NCI-H1436 treated with DMSO at 0.1 percent for 48 hours (cell line): ENCODE measurements at regions not wholly inside any gene's neighbourhood (a gene's known extent, or its start where the extent isn't known, plus 50 kb on each side); places are given as distances from the start of the nearest gene placed in this dataset.
"Not testable (repeated sequence)": the region's sequence is repeated elsewhere in the genome, so short reads cannot be mapped to it uniquely, and the experiment has no call there.

Experiments used
- DNase-seq: peaks from one replicate; lab custom pipeline; 2025; lab: John Stamatoyannopoulos, UW

- DNase-seq: no peak
These were observed 869.0 kb upstream of the ADGRB3 start for GRCh38 chr6:67766057-67766456.

GRCh38 chr6:67759001-67759400 lies 876.1 kb upstream of the ADGRB3 start:
- no peak for DNase-seq

GRCh38 chr6:67757465-67758033 lies 877.5 kb upstream of the ADGRB3 start:
- no peak for DNase-seq

GRCh38 chr6:67748521-67748920 lies 886.6 kb upstream of the ADGRB3 start:
- no peak for DNase-seq

GRCh38 chr6:67736816-67737215 lies 898.3 kb upstream of the ADGRB3 start:
- no peak for DNase-seq

DNA sequence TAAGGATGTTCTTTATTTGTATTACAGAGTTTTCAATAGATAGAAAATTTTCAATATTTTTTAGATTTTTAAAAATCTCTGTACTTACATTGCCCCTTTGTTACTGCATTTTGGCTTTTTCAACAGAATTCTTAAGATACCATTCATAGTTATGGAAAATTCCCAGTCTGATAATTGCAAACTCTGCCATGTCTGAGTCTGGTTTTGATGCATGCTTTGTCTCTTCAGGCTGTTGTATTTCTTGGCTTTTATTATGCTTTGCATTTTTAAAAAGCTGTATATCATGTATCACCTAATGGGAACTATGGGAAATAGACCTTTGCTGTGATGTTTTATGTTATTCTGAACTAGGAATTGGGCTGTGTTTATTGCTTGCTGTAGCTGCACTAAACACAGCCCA lies 898.9 kb upstream of the ADGRB3 start:
- DNase-seq: no peak

DNA sequence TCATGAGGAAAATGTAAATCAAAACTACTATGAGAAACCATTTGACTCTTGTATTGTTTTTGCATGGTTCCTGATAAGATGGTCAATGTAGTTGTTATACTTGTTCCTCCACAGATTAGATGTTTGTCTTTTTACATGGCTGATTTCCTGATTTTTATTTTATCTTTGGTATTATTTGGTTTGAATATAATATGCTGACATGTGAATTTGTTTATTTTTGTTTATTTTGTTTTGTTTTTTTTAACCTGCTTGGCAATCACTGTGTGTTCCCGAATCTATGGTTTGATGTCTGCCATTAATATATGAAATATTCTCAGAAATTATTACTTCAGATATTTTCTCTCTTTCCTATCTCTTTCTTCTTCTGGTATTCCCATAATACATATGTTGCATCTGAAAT lies 899.5 kb upstream of the ADGRB3 start:
- no peak for DNase-seq

GRCh38 chr6:67722861-67723261 lies 912.2 kb upstream of the ADGRB3 start:
- no peak for DNase-seq

GRCh38 chr6:67717281-67717680 lies 917.8 kb upstream of the ADGRB3 start:
- no peak for DNase-seq

GRCh38 chr6:67706388-67706787 lies 928.7 kb upstream of the ADGRB3 start:
- DNase-seq: no peak

DNA sequence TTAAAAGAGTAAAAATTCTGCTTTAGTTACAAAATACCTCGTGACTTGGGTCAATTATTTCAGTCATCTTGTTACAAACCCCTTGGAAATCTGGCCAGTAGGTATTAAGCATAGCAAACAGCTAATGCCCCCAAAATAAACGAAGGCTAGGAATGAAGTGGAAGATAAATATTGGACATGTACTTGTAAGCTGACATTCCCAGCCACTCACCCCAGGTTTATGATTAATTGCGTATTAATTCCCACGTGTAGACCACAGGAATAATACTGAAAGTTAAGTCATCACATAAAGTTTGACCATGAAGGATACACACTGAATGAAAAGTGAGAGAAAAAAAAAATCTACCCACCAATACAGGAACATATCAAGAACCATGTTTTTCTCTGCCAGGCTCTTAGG lies 936.5 kb upstream of the ADGRB3 start:
- no peak for DNase-seq

GRCh38 chr6:67694127-67694526 lies 941.0 kb upstream of the ADGRB3 start:
- no peak for DNase-seq

- DNase-seq: no peak
These were observed 945.8 kb upstream of the ADGRB3 start for GRCh38 chr6:67689329-67689728.

- no peak for DNase-seq
These were observed 947.7 kb upstream of the ADGRB3 start for GRCh38 chr6:67687396-67687795.

DNA sequence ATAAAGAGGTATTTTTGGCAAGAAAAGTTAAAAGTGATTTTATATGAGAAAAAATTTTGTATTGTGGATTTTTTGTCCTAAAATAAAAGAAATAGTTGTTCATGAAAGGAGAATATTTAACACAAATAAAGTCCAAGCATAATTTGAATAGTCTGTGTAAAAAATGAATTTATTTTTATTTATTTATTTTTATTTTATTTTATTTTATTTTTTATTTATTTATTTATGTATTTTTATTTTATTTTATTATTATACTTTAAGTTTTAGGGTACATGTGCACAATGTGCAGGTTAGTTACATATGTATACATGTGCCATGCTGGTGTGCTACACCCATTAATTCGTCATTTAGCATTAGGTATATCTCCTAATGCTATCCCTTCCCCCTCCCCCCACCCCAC lies 948.9 kb upstream of the ADGRB3 start:
- not testable (repeated sequence) for DNase-seq

- no peak for DNase-seq
These were observed 951.1 kb upstream of the ADGRB3 start for GRCh38 chr6:67683960-67684359.

GRCh38 chr6:67680297-67680932 lies 954.7 kb upstream of the ADGRB3 start:
- DNase-seq: no peak

GRCh38 chr6:67679566-67680296 lies 955.4 kb upstream of the ADGRB3 start:
- DNase-seq: no peak

- no peak for DNase-seq
These were observed 958.2 kb upstream of the ADGRB3 start for GRCh38 chr6:67676892-67677291.

DNA sequence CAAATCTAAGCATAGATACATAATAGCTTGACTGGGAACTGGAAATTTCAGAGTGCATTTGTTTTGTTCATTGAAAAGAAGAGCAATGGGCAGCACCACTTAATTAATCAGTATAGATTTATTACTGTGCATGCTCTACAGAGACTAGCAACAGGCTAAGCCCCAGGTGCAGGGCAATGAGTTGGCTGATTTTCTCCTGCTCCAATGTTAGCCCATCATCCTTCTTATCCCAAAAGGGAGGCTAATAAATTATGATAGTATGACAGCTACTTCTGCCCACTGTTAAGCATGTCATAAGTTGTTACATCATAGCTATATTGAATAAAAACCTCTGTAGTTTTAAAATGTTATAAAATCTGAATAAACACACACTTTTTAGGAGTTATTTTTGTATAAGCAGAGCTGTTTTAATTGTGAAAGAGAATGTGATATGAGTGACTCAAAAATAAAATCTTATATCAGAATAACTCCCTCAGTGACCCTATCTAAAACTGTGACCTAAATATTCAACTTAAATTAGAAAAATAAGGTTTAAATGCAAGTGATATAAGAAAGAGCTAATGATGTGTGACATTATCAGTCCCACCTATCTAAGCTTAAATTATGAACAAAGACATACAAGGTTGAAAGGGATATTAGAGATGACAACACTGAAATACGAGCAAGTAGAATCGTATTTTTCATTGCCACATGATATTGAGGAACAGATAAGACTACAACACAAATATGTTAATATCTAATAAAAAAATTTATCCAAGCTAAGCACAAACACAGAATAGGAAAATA lies 967.3 kb upstream of the ADGRB3 start:
- no peak for DNase-seq

GRCh38 chr6:67666177-67666964 lies 968.7 kb upstream of the ADGRB3 start:
- no peak for DNase-seq

DNA sequence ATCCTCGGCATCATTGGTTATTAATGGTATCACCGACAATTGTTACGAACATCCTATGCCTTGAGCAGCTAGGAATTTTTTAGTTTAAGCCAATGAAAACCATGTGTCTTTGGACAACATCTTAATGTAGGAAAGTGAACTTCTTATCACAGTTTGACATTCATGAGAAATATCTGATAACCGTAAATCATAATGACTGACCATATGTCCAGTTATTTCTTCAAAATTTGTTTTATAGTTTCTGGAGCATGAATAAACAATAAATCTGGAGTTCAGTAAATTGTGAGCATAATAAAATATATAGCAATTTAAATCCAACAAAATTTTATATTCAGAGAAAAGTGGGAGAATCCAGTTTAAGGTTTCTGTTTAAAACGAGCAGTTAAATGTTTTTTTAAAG lies 970.1 kb upstream of the ADGRB3 start:
- DNase-seq: no peak
